Stimulated activated naive CD4-positive, alpha-beta T cell treated with Interleukin-2 at 50 U/mL for 16 hours (primary cell): ENCODE measurements at regions not wholly inside any gene's neighbourhood (a gene's known extent, or its start where the extent isn't known, plus 50 kb on each side); places are given as distances from the start of the nearest gene placed in this dataset.

Experiments used
- DNase-seq: peaks from one replicate; lab custom pipeline; 2025; lab: John Stamatoyannopoulos, UW

DNA sequence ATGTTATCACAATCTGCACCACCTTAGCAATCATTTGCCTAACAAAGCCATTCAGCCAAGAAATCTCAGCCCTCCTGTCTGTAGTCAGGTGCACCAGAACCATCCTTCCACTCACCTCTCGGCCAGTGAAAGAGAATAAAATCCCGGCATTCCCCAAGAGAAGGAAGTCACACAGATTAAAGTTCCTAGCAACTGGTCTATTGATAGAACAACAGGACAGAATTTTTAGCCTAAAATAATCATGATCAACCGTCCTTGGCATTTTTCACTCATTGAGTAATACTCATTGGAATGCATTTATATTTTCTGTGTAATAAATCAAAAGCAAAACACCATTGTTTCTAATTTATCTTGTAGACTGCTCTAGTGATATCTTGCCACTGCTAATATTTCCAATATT is 85.7 kb upstream of the CDH4 start:
- DNase-seq: no peak

GRCh38 chr20:61168605-61169004 is 83.5 kb upstream of the CDH4 start:
- no peak for DNase-seq

GRCh38 chr20:61169874-61170273 is 82.2 kb upstream of the CDH4 start:
- DNase-seq: no peak

- DNase-seq: no peak
Measured at GRCh38 chr20:61170496-61171320, 81.4 kb upstream of the CDH4 start.

DNA sequence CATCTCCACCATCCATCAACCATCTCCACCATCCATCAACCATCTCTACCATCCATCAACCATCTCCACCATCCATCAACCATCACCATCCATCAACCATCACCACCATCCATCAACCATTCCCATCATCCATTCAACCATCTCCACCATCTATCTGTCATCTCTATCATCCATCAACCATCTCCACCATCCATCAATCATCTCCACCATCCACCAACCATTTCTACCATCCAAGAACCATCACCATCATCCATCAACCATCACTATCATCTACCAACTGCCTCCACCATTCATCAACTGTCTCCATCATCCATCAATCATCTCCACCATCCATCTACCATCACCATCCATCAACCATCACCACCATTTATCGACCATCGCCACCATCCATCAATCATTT is 78.8 kb upstream of the CDH4 start:
- DNase-seq: no peak

DNA sequence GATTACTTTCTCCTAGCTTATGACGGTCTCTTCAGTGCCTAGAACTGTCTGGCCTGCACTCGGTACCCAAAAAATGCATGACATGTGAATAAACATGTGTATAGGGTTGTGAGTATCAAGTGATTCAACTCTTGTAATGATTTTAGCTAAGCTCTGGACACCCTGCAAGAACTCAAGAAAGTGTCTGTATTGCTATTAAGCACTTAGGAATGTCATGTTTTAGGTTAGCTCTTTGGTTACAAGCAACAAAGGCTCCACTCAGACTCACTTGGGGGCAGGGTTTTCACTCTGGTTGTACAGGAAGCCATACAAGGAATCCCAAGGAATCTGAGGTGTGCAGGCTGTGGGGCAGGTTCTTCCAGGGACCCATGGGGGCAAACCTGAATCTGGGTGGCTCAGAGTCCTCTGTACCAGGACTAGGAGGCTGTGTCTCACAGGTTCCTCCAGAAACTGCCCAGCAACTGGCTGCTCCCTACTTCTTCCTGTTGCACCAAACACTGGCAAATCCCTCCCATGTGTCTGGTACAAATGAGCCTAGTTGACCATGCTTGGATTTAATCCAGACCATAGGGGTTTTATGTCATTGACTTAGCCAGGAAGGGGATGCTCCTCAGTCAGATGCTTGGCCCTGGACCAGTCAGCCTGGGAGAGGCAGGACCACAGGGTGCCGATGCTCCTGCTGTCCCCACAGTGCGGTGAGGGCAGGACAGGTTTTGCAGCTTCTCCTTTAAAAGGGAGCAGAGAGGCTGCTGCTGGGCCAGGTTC is 77.9 kb upstream of the CDH4 start:
- DNase-seq: no peak

DNA sequence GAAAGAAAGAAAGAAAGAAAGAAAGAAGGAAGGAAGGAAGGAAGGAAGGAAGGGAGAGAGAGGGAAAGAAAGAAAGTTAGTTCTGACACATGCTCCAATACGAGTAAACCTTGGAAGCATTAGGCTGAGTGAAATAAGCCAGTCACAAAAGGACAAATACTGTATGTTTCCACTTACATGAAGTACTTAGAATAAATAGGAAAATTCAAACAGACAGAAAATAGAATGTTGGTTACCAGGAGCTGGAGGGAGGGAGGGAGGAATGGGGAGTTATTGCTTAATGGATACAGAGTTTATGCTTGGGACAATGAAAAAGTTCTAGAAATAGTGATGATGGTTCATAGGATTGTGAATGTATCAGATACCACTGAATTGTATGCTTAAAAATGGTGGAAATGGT is 75.2 kb upstream of the CDH4 start:
- no peak for DNase-seq

DNA sequence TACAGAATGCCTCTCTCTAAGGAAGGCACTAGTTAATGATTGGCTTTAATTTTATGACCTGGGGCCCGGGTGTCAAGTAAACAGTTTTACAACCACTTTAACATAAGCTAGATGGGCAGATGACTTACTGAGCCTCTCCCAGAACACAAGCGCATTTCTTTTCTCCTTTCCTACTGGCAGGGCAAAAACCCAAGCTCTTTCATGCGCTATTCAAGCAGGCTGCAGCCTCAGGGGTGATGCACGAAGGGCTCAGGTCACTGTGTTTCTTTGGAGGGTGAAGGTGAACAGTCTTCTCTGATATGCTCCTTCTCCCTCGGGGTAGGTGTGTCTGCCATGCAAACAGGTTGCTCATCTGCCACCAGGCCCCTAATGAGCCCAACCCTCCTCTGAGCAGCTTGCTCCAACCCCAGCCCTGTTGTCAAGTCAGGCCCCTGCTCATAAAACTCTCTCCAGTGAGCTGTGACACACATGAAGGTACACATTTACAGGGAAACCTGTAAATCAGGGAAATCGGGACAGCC is 73.5 kb upstream of the CDH4 start:
- DNase-seq: no peak

GRCh38 chr20:61184194-61184593 is 67.9 kb upstream of the CDH4 start:
- no peak for DNase-seq

GRCh38 chr20:61185181-61185580 is 66.9 kb upstream of the CDH4 start:
- DNase-seq: no peak

GRCh38 chr20:61185841-61186601 is 66.0 kb upstream of the CDH4 start:
- no peak for DNase-seq

DNA sequence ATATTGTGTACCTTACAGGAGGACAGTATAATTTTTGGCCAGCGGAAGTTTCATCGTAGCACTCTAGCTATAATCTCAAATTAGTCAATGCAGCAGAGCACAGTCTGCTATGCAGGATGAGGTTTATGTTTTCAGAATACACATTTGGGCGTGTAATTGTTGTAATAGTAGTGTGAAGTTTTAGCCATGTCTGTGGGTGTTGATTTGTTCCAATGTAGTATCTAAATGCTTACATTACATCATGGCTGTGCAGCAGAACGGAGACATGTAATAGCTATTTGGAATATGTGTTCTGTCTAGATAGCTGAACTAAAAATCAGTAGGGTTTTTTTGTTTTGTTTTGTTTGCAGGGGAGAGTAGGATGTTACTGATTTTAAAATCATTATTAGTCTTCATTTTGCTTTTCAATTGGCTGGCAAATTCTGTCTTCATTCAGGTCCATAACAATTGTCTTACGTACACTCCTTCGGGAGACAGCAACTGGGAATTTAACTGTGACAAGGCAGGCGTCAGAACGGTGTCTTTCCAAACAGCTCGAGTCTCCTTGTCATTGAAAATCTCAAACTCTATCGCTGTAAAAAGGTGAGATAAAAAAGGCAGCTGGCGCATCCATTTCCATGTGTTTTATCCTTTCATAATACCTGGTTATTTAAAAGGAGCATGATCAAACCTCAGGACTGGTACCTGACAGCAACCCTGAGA is 65.1 kb upstream of the CDH4 start:
- DNase-seq: no peak

DNA sequence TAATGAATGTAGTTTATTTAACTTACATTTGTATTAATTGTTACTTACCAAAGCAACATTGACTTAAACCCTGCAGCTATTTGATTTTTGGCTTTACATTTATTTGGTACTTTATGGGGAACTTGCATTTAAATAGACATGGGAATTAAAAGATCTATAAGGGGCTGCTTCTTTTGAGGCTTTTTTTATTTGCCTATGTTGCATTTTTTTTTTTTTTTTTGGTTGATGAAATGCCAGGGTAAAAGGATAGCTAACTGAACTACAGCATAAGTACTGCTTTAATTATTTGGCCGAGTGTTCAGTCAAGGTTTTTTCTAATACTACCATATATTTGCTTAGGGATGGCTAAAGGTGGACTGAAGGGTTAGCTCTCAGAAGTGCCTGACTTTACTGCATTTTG is 62.5 kb upstream of the CDH4 start:
- no peak for DNase-seq

DNA sequence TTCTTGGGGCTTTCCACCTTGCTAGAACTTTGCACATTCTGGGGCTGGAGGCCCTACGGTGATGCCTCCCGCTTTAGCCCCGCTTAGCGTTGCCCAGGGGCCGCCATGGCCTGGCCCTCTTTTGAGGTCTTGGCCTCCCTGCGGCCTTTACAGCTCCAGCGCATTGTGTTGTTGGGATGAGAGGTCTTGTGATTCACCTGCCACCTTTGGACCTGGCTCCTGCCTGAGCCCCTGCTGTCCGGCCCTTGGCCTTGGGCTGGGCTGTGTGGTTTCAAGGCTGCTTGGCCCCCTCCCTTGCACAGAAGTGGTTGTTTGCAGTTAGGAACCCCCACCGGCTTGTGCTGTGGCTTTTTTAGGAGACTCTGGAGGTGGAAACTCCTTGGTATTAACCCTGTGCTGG is 61.0 kb upstream of the CDH4 start:
- no peak for DNase-seq

- no peak for DNase-seq
Measured at GRCh38 chr20:61192337-61192950, 59.6 kb upstream of the CDH4 start.

GRCh38 chr20:61193164-61193563 is 58.9 kb upstream of the CDH4 start:
- DNase-seq: no peak
